22Rv1 (cell line): ENCODE measurements at regions not wholly inside any gene's neighbourhood (a gene's known extent, or its start where the extent isn't known, plus 50 kb on each side); places are given as distances from the start of the nearest gene placed in this dataset.

ENCODE experiments used
- ZFX ChIP-seq: fragments of 450-650 bp; IDR thresholded peaks from 2 replicates; pipeline ENCODE4 v1.6.1; 2017; ENCODE audit warnings: antibody characterized with exemption, borderline replicate concordance
- TF ChIP-seq, protein P1 (sequence below): fragments of 450-650 bp; IDR thresholded peaks from 2 replicates; pipeline ENCODE4 v1.5.1; 2017; ENCODE audit warnings: mild to moderate bottlenecking

DNA sequence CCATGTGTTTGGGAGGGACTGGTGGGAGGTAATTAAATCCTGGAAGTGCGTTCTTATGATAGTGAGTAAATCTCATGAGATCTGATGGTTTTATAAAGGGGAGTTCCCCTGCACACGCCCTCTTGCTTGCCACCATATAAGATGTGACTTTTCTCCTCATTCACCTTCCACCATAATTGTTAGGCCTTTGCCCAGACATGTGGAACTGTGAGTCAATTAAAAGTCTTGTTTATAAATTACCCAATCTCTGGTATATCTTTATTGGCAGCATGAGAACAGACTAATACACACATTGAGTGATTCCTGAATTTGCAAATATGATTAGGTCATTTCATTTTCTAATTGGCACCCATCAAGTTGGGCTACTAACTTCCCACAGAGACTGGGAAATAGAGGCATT is 977.2 kb downstream of the SLITRK1 start:
- TF ChIP-seq, protein P1, sequence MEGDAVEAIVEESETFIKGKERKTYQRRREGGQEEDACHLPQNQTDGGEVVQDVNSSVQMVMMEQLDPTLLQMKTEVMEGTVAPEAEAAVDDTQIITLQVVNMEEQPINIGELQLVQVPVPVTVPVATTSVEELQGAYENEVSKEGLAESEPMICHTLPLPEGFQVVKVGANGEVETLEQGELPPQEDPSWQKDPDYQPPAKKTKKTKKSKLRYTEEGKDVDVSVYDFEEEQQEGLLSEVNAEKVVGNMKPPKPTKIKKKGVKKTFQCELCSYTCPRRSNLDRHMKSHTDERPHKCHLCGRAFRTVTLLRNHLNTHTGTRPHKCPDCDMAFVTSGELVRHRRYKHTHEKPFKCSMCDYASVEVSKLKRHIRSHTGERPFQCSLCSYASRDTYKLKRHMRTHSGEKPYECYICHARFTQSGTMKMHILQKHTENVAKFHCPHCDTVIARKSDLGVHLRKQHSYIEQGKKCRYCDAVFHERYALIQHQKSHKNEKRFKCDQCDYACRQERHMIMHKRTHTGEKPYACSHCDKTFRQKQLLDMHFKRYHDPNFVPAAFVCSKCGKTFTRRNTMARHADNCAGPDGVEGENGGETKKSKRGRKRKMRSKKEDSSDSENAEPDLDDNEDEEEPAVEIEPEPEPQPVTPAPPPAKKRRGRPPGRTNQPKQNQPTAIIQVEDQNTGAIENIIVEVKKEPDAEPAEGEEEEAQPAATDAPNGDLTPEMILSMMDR: no peak
- TF ChIP-seq ZFX: no peak
